ENCODE measurements at regions not wholly inside any gene's neighbourhood (a gene's known extent, or its start where the extent isn't known, plus 50 kb on each side); places are given as distances from the start of the nearest gene placed in this dataset.

DNA sequence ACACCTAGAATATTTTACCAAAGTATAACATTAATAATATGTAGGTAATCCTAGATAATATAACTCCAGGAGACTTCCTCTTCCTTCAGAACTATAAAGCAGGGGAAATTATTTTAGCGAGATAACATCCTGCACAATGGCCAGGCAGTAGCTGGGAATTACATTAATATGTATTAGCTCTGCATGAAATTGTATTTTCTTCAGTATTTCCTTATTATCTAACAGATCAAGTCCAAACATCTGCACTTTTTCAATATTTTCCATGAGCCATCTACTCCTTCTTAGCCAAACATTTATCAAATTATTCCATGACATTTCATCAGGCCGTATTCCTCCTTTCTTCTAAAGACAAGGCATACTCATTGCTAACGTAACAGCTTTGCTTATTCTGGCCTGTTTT lies 98.8 kb upstream of the PCDH9 start:
- Histone ChIP-seq H3K9me3 (ENCODE audit: insufficient read depth, low read depth, low read length) (no peaks in the 10 kb centered on the region), H3K36me3 (ENCODE audit: insufficient read depth, low read depth, low read length) (no peaks in the 10 kb centered on the region), H3K27ac (ENCODE audit: low read length) (no peak overlapping the region), H3K27me3 (ENCODE audit: insufficient read depth, low read length) (no peaks in the 10 kb centered on the region), H3K4me1 (ENCODE audit: insufficient read depth, low read length) (no peaks in the 10 kb centered on the region), H3K4me3 (ENCODE audit: low read length) (no peak overlapping the region), H3K9ac (ENCODE audit: low read depth, low read length) (no peak overlapping the region)

DNA sequence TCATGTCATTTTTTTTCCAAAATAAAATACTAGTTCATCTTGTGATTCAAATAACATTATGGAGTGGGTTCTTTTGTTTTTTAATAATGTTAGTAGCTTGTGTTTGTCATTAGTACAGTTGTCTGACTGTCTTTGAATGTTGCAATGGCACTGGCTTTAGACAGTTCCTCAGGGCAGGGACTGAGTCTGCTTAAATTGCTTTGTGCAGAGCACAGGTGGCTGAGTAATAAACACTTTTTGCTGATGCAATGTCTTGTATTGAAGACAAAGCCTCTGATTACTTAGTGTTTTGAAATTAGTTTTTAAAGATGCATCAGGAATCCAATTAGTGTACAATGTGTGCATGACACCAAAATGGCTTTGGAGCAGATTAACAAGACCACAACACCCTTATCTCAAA lies 88.7 kb upstream of the PCDH9 start:
- no peak overlapping the region for H3K27ac ChIP-seq (ENCODE audit: low read length)
- no peaks in the 10 kb centered on the region for H3K4me1 ChIP-seq (ENCODE audit: insufficient read depth, low read length)
- H3K36me3 ChIP-seq (ENCODE audit: insufficient read depth, low read depth, low read length), result no peaks in the 10 kb centered on the region
- no peak overlapping the region for H3K9ac ChIP-seq (ENCODE audit: low read depth, low read length)
- H3K4me3 ChIP-seq (ENCODE audit: low read length), result no peak overlapping the region
- no peaks in the 10 kb centered on the region for H3K27me3 ChIP-seq (ENCODE audit: insufficient read depth, low read length)
- no peaks in the 10 kb centered on the region for H3K9me3 ChIP-seq (ENCODE audit: insufficient read depth, low read depth, low read length)

GRCh38 chr13:67318398-67318797 lies 88.3 kb upstream of the PCDH9 start:
- Histone ChIP-seq H3K27ac (ENCODE audit: low read length) (no peak overlapping the region), H3K9me3 (ENCODE audit: insufficient read depth, low read depth, low read length) (no peaks in the 10 kb centered on the region), H3K4me1 (ENCODE audit: insufficient read depth, low read length) (no peaks in the 10 kb centered on the region), H3K9ac (ENCODE audit: low read depth, low read length) (no peak overlapping the region), H3K27me3 (ENCODE audit: insufficient read depth, low read length) (no peaks in the 10 kb centered on the region), H3K36me3 (ENCODE audit: insufficient read depth, low read depth, low read length) (no peaks in the 10 kb centered on the region), H3K4me3 (ENCODE audit: low read length) (no peak overlapping the region)

- H3K4me3 ChIP-seq (ENCODE audit: low read length), result no peak overlapping the region
- no peak overlapping the region for H3K9ac ChIP-seq (ENCODE audit: low read depth, low read length)
- H3K27ac ChIP-seq (ENCODE audit: low read length), result no peak overlapping the region
- H3K36me3 ChIP-seq (ENCODE audit: insufficient read depth, low read depth, low read length), result no peaks in the 10 kb centered on the region
- no peaks in the 10 kb centered on the region for H3K9me3 ChIP-seq (ENCODE audit: insufficient read depth, low read depth, low read length)
- H3K4me1 ChIP-seq (ENCODE audit: insufficient read depth, low read length), result no peaks in the 10 kb centered on the region
- no peaks in the 10 kb centered on the region for H3K27me3 ChIP-seq (ENCODE audit: insufficient read depth, low read length)
Measured at GRCh38 chr13:67314405-67314804, 84.3 kb upstream of the PCDH9 start.

DNA sequence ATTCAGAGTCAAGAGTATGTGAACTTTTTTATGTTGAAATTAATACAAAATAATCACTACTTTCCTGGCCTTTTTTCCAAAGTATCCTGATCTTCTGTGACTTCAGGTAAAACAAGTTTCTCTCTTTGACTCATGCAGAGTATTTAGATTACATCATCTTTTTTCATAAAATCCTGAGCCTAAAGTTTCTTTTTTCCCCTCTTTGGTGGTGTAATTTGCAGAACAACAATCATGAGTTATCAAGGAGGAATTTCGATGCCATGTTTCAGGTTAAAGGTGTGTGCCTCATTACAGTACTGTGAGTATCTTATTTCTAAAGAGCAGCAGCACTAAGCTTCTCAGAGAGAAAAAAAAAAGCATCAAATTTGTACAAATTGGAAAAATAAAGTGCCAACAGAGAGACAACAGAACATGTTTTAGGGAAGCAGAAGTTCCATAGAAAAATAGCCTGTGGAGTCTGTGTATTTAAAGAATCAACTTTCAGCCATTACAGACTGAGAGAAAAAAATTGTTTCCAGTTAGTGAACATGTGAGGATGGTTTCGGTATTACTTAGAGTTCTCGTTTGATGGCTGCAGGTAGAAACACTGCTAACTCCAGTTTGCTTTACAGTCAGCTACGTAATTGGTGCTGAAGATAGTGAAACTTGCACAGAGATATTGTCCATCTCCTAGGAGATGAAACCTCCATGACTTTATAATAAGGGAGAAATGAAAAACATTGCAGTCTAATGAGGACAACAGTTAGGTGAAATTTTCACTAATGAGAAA lies 78.1 kb upstream of the PCDH9 start:
- Histone ChIP-seq H3K27me3 (ENCODE audit: insufficient read depth, low read length) (no peaks in the 10 kb centered on the region), H3K4me3 (ENCODE audit: low read length) (no peak overlapping the region), H3K9me3 (ENCODE audit: insufficient read depth, low read depth, low read length) (no peaks in the 10 kb centered on the region), H3K36me3 (ENCODE audit: insufficient read depth, low read depth, low read length) (no peaks in the 10 kb centered on the region), H3K9ac (ENCODE audit: low read depth, low read length) (no peak overlapping the region), H3K27ac (ENCODE audit: low read length) (no peak overlapping the region), H3K4me1 (ENCODE audit: insufficient read depth, low read length) (no peaks in the 10 kb centered on the region)

- H3K27me3 ChIP-seq (ENCODE audit: insufficient read depth, low read length), result no peaks in the 10 kb centered on the region
Measured at GRCh38 chr13:67306742-67307141, 76.6 kb upstream of the PCDH9 start.

DNA sequence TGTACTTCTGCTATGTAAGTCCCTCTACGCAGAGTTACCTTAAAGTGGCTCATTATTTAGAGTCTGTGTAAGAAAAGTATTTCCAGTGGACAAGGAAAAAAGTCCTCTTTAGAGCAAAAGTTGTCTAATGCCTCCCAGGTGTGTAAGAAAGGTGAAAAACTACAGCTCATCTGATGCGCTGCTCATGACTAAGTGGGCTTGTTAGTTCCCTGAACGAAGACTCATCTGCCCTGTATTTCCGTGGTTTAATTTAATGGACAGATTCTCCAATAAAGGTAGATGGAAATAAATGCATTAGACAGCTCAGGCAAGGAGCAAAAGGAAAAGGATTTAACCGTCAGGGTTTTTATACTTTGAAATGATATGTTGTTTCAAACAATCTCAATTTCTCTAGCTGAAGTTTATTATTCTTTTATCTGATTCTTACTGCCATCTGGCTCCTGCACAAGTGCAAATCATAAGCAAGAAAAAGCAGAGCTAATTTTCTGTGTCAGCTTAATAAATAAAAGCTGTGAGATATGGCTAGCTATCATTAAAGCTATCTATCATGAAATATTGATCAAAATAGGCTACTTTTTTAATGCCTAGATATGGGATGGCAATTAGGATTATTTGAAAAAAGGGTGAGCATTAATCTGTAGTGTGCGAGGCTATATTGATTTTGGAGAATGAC lies 73.7 kb upstream of the PCDH9 start:
- Histone ChIP-seq H3K9ac (ENCODE audit: low read depth, low read length) (no peak overlapping the region), H3K4me1 (ENCODE audit: insufficient read depth, low read length) (no peaks in the 10 kb centered on the region), H3K27ac (ENCODE audit: low read length) (no peak overlapping the region), H3K4me3 (ENCODE audit: low read length) (no peak overlapping the region), H3K27me3 (ENCODE audit: insufficient read depth, low read length) (no peaks in the 10 kb centered on the region), H3K9me3 (ENCODE audit: insufficient read depth, low read depth, low read length) (no peaks in the 10 kb centered on the region), H3K36me3 (ENCODE audit: insufficient read depth, low read depth, low read length) (no peaks in the 10 kb centered on the region)

More at GRCh38 chr13:67306742-67307141, 76.6 kb upstream of the PCDH9 start:
- no peaks in the 10 kb centered on the region for H3K4me1 ChIP-seq (ENCODE audit: insufficient read depth, low read length)
- no peak overlapping the region for H3K4me3 ChIP-seq (ENCODE audit: low read length)
- no peaks in the 10 kb centered on the region for H3K36me3 ChIP-seq (ENCODE audit: insufficient read depth, low read depth, low read length)
- no peak overlapping the region for H3K27ac ChIP-seq (ENCODE audit: low read length)
- H3K9me3 ChIP-seq (ENCODE audit: insufficient read depth, low read depth, low read length), result no peaks in the 10 kb centered on the region
- no peak overlapping the region for H3K9ac ChIP-seq (ENCODE audit: low read depth, low read length)

DNA sequence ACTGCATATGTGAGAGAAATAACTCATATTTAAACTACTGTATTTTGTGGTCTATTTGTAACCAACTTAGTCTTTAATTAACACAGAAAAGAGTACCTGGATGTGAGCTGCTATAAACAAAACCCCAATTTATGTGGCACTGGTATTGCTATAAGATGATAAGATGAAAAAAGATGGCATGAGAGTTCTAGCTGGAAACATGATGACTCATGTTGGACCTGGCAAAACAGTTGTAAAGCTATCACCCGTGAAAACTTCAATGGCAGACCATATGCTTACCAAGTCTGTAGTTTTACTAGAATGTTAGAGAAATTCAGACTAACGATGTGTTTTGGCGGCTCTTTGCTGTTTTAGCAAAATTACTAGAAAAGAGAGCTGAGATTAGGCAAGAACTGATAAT lies 69.6 kb upstream of the PCDH9 start:
- H3K27ac ChIP-seq (ENCODE audit: low read length), result no peak overlapping the region
- no peaks in the 10 kb centered on the region for H3K36me3 ChIP-seq (ENCODE audit: insufficient read depth, low read depth, low read length)
- H3K4me3 ChIP-seq (ENCODE audit: low read length), result no peak overlapping the region
- H3K27me3 ChIP-seq (ENCODE audit: insufficient read depth, low read length), result no peaks in the 10 kb centered on the region
- H3K9me3 ChIP-seq (ENCODE audit: insufficient read depth, low read depth, low read length), result no peaks in the 10 kb centered on the region
- H3K4me1 ChIP-seq (ENCODE audit: insufficient read depth, low read length), result no peaks in the 10 kb centered on the region
- no peak overlapping the region for H3K9ac ChIP-seq (ENCODE audit: low read depth, low read length)

GRCh38 chr13:67299072-67299635 lies 69.0 kb upstream of the PCDH9 start:
- Histone ChIP-seq H3K4me3 (ENCODE audit: low read length) (no peak overlapping the region), H3K4me1 (ENCODE audit: insufficient read depth, low read length) (no peaks in the 10 kb centered on the region), H3K9me3 (ENCODE audit: insufficient read depth, low read depth, low read length) (no peaks in the 10 kb centered on the region), H3K27me3 (ENCODE audit: insufficient read depth, low read length) (no peaks in the 10 kb centered on the region), H3K9ac (ENCODE audit: low read depth, low read length) (no peak overlapping the region), H3K27ac (ENCODE audit: low read length) (no peak overlapping the region), H3K36me3 (ENCODE audit: insufficient read depth, low read depth, low read length) (no peaks in the 10 kb centered on the region)

DNA sequence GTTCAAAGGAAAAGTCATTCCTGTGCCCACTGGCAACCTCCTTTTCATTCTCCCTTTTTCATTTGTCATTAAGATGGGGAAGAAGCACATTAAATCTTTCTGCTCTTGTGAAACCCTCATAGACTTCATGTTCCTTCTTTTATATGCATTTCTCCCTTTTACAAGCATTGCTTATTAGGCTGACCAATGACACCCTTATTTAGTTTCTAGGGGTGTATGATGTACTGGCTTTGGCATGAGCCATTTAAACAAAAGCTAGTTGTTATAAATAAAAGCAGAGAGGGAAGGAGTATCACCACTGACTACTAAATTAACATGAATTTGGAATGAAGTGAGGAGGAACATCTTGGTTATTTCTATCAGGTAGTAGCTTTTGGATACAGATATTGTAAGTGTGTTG lies 68.2 kb upstream of the PCDH9 start:
- no peaks in the 10 kb centered on the region for H3K9me3 ChIP-seq (ENCODE audit: insufficient read depth, low read depth, low read length)
- no peaks in the 10 kb centered on the region for H3K36me3 ChIP-seq (ENCODE audit: insufficient read depth, low read depth, low read length)
- H3K4me1 ChIP-seq (ENCODE audit: insufficient read depth, low read length), result no peaks in the 10 kb centered on the region
- H3K27me3 ChIP-seq (ENCODE audit: insufficient read depth, low read length), result no peaks in the 10 kb centered on the region
- H3K27ac ChIP-seq (ENCODE audit: low read length), result no peak overlapping the region
- H3K9ac ChIP-seq (ENCODE audit: low read depth, low read length), result no peak overlapping the region
- H3K4me3 ChIP-seq (ENCODE audit: low read length), result no peak overlapping the region

DNA sequence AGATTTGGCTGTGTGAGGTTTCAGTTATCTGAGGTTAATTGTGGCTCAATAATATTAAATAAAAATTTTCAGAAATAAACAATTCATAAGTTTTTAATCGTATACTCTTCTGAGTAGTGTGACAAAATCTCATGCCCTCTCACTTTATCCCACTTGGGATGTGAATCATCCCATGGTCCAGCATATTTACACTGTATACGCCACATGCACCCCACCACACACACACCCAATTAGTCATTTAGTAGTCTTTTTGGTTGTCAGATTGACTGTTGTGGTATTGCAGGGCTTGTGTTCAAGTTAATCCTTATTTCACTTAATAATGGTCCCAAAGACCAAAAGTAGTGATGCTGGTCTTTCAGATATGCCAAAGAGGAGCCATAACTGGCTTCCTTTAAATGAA lies 66.4 kb upstream of the PCDH9 start:
- Histone ChIP-seq H3K9me3 (ENCODE audit: insufficient read depth, low read depth, low read length) (no peaks in the 10 kb centered on the region), H3K27me3 (ENCODE audit: insufficient read depth, low read length) (no peaks in the 10 kb centered on the region), H3K36me3 (ENCODE audit: insufficient read depth, low read depth, low read length) (no peaks in the 10 kb centered on the region), H3K4me1 (ENCODE audit: insufficient read depth, low read length) (no peaks in the 10 kb centered on the region), H3K4me3 (ENCODE audit: low read length) (no peak overlapping the region), H3K9ac (ENCODE audit: low read depth, low read length) (no peak overlapping the region), H3K27ac (ENCODE audit: low read length) (no peak overlapping the region)

GRCh38 chr13:67292886-67293285 lies 62.8 kb upstream of the PCDH9 start:
- no peaks in the 10 kb centered on the region for H3K4me1 ChIP-seq (ENCODE audit: insufficient read depth, low read length)
- H3K4me3 ChIP-seq (ENCODE audit: low read length), result no peak overlapping the region
- no peaks in the 10 kb centered on the region for H3K9me3 ChIP-seq (ENCODE audit: insufficient read depth, low read depth, low read length)
- no peak overlapping the region for H3K9ac ChIP-seq (ENCODE audit: low read depth, low read length)
- no peak overlapping the region for H3K27ac ChIP-seq (ENCODE audit: low read length)
- no peaks in the 10 kb centered on the region for H3K36me3 ChIP-seq (ENCODE audit: insufficient read depth, low read depth, low read length)
- H3K27me3 ChIP-seq (ENCODE audit: insufficient read depth, low read length), result no peaks in the 10 kb centered on the region
